ENCODE measurements at regions not wholly inside any gene's neighbourhood (a gene's known extent, or its start where the extent isn't known, plus 50 kb on each side); places are given as distances from the start of the nearest gene placed in this dataset.

DNA sequence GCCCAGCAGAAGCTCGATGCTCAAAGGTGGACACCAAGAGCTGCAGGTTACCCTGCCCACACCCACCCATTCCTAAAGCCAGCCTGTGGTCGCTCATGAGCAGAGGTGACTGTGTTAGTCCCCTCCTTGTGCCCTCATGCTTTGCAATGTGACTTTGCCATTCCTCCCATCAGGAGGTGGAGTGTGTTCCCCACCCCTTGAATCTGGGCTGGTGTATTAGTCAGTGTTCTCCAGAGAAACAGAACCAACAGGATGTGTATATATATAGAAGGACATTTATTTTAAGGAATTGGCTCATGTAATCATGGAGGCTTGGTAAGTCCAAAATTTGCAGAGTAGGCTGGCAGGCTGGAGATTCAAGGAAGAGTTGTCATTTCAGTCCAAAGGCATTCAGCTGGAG, 54.4 kb upstream of the RNF24 start:
- no peak for DNase-seq

DNA sequence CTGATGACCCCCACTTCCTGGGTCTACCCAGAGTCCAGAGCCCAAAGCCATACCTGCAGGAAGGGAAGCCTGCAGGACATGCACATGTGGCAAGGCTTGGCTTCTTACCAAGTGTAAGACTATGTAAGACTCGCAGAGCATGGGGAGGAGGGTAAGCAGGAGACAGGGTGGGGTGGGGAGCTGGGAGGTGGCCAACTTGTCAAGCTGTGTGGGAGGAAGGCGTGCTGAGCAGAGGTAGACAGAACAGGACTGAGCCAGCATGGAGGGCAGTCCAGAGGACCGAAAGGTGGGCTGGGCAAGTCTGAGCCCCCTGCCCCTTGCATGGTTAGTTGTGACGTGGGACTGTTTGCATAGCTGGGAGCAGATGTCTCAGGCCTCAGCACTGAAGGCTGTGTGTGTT, 53.4 kb upstream of the RNF24 start:
- no peak for DNase-seq

DNA sequence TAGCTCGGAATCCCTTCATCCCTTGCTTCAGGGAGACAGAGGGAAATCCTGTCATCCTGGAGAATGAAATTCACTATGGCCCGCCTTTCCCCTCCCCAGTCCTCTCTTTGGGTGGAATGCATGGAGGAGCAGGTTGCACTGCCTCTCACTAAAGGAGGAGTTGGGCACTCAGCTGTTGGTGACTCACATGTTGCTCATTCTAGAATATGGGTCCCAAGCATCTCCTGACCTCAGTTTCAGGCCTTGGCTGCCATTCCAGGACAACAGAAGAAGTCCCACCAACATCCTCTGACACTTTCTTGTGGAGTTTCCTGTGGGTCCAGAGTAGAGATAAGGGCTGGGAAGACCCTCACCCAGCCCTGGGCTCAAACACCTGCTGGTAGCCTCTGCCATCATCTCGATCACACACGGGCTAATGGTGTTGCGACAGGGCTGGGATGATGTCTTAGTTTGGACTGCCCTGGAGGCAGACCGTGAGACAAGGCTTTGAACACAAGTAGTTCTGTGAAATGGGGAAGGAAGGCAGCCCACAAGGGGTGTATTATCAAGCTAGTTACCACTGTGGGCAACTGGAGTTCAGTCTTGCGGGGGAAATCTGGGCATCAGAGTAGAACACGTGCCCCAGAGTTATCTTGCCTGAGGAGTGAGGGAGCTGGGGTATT, 52.4 kb upstream of the RNF24 start:
- no peak for DNase-seq

DNA sequence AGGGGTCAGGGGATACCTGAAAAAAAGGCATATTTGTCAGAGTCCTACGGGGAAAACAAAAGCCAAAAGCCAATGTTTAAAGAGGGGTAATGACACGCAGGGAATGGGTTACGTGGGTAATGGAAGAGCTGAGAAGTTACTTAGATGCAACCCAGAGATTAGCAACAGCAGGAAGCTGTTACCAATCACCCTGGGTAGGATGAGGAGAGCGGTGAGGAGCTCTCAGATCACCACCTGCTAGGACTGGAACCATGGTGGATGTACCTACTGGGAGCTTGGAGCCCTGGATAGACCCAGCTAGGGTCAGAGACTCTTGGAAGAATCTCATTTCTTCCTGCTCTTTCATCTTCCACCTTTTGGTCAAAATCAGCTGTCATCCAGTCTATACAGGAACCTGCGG, 51.2 kb upstream of the RNF24 start:
- no peak for DNase-seq

DNA sequence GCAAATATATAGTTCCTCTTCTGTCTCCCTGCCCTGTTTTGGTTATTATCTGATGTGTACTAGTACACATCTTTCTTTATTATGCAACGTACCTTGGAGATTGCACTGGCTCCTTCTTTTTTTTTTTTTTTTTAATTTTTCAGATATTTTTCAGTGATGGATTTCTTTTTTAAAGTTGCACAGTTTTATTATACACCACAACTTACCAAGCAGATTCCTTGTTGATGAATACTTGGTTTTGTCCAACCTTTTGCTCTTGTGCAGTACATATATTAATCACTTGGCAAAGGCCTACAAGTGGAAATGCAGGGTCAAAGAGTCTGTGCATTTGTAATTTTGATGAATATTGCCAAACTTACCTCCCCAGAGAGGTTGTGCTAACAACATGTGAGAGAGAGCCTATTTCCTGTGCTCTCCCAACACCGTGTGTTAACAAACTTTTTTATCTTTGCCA, 50.1 kb upstream of the RNF24 start:
- DNase-seq: no peak

All from CD4-positive, alpha-beta T cell treated with Interleukin-15 for 1 hour (primary cell).